ENCODE measurements at regions not wholly inside any gene's neighbourhood (a gene's known extent, or its start where the extent isn't known, plus 50 kb on each side); places are given as distances from the start of the nearest gene placed in this dataset.

GRCh38 chr18:60145776-60146175 lies 226.8 kb downstream of the MC4R start:
- in situ Hi-C loops (cut with MboI): no loop called here
- ATAC-seq (0 out of 3 replicates have a peak, but pooled peaks have one; percentile 31), FAIRE-seq (no peak), DNase-seq (ENCODE audit: extremely low read depth in 1 of 4, low spot score in 3 of 4) (no peak)
- H2AFZ ChIP-seq (ENCODE audit: low read depth, low read length): no peak overlapping the region
- no peaks in the 10 kb centered on the region for H3K36me3 ChIP-seq (ENCODE audit: control insufficient read depth, insufficient read depth, low read length)
- H3K4me2 ChIP-seq (ENCODE audit: insufficient read depth, low read length): no peak overlapping the region
- no TSS peak for BruUV-seq (replicated peaks)
- H3K9me3 ChIP-seq (replicated peaks; ENCODE audit: control insufficient read depth, insufficient read depth, low read depth, low read length): no peaks in the 10 kb centered on the region
- H3K9ac ChIP-seq (ENCODE audit: insufficient read depth in 1 of 2, low read depth in 2 of 2, low read length in 2 of 2): no peak overlapping the region
- H4K20me1 ChIP-seq (replicated peaks; ENCODE audit: control insufficient read depth, insufficient read depth, low read length): no peaks in the 10 kb centered on the region
- H3K79me2 ChIP-seq (ENCODE audit: control insufficient read depth, insufficient read depth, low read length): no peaks in the 10 kb centered on the region
- H3K4me1 ChIP-seq (replicated peaks in 1 of 2; ENCODE audit: control insufficient read depth in 2 of 2, insufficient read depth in 2 of 2, low read length in 2 of 2): no peaks in the 10 kb centered on the region
- H3K4me3 ChIP-seq: no peak overlapping the region
- no peaks in the 10 kb centered on the region for H3K27me3 ChIP-seq (ENCODE audit: control insufficient read depth in 2 of 2, insufficient read depth in 2 of 2, low read length in 2 of 2)
- no peaks in the 10 kb centered on the region for H3K9me1 ChIP-seq (ENCODE audit: control insufficient read depth, insufficient read depth, low read length)
- CTCF ChIA-PET (ENCODE audit: low intra/inter-chr PET ratio): no interaction called here
- 0% methylated on average over 1 of the region's 2 CpGs for WGBS (ENCODE audit: insufficient coverage, low coverage, missing lambda C conversion rate)
- POLR2A ChIA-PET: no interaction called here
- H3K27ac ChIP-seq (ENCODE audit: extremely low read depth, low read depth, low read length): no peak overlapping the region
- intact Hi-C loops (cut with micrococcal nuclease): no loop called here
- TF ChIP-seq TARDBP (IDR thresholded peaks at IDR 0.05) (no peak), DACH1 (IDR thresholded peaks at IDR 0.05; ENCODE audit: partially characterized antibody) (no peak), NR2C2 (CRISPR knock-in tag; IDR thresholded peaks at IDR 0.05) (no peak), NR2C2 (tag; IDR thresholded peaks at IDR 0.05) (no peak), CC2D1A (IDR thresholded peaks at IDR 0.05) (no peak), PRDM10 (IDR thresholded peaks at IDR 0.05; ENCODE audit: partially characterized antibody) (no peak), THRB (CRISPR knock-in tag; conservative IDR thresholded peaks at IDR 0.05) (no peak), ZNF586 (CRISPR knock-in tag; conservative IDR thresholded peaks at IDR 0.05) (no peak), L3MBTL2 (IDR thresholded peaks at IDR 0.05) (no peak), MTA2 (IDR thresholded peaks at IDR 0.05; ENCODE audit: low read depth) (no peak)
- TF ChIP-seq, protein P1, sequence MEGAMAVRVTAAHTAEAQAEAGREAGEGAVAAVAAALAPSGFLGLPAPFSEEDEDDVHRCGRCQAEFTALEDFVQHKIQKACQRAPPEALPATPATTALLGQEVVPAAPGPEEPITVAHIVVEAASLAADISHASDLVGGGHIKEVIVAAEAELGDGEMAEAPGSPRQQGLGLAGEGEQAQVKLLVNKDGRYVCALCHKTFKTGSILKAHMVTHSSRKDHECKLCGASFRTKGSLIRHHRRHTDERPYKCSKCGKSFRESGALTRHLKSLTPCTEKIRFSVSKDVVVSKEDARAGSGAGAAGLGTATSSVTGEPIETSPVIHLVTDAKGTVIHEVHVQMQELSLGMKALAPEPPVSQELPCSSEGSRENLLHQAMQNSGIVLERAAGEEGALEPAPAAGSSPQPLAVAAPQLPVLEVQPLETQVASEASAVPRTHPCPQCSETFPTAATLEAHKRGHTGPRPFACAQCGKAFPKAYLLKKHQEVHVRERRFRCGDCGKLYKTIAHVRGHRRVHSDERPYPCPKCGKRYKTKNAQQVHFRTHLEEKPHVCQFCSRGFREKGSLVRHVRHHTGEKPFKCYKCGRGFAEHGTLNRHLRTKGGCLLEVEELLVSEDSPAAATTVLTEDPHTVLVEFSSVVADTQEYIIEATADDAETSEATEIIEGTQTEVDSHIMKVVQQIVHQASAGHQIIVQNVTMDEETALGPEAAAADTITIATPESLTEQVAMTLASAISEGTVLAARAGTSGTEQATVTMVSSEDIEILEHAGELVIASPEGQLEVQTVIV (CRISPR knock-in tag; IDR thresholded peaks at IDR 0.05; ENCODE audit: borderline replicate concordance): no peak

All from K562 (cell line).